ENCODE measurements at regions not wholly inside any gene's neighbourhood (a gene's known extent, or its start where the extent isn't known, plus 50 kb on each side); places are given as distances from the start of the nearest gene placed in this dataset.
"Not testable (repeated sequence)": the region's sequence is repeated elsewhere in the genome, so short reads cannot be mapped to it uniquely, and the experiment has no call there.

GRCh38 chr11:13782390-13783075 lies 114.1 kb downstream of the FAR1 start:
- DNase-seq: no peak

- DNase-seq: no peak
These were observed 116.0 kb downstream of the FAR1 start for GRCh38 chr11:13784441-13784840.

GRCh38 chr11:13784855-13785254 lies 116.4 kb downstream of the FAR1 start:
- DNase-seq: peak; percentile 47

GRCh38 chr11:13786688-13787087 lies 118.2 kb downstream of the FAR1 start:
- peak; percentile 20 for DNase-seq

- not testable (repeated sequence) for DNase-seq
These were observed 129.1 kb downstream of the FAR1 start for GRCh38 chr11:13797616-13798015.

GRCh38 chr11:13800901-13801300 lies 132.4 kb downstream of the FAR1 start:
- DNase-seq: no peak

GRCh38 chr11:13818325-13818724 lies 144.2 kb upstream of the SPON1 start:
- no peak for DNase-seq

- no peak for DNase-seq
These were observed 135.8 kb upstream of the SPON1 start for GRCh38 chr11:13826505-13827278.

GRCh38 chr11:13831696-13832095 lies 130.8 kb upstream of the SPON1 start:
- peak; percentile 89 for DNase-seq

- no peak for DNase-seq
These were observed 128.1 kb upstream of the SPON1 start for GRCh38 chr11:13834463-13834862.

- DNase-seq: no peak
These were observed 125.9 kb upstream of the SPON1 start for GRCh38 chr11:13836666-13837065.

GRCh38 chr11:13837286-13837685 lies 125.2 kb upstream of the SPON1 start:
- DNase-seq: no peak

- DNase-seq: no peak
These were observed 121.1 kb upstream of the SPON1 start for GRCh38 chr11:13841393-13841792.

GRCh38 chr11:13848031-13848430 lies 114.5 kb upstream of the SPON1 start:
- no peak for DNase-seq

- DNase-seq: no peak
These were observed 112.1 kb upstream of the SPON1 start for GRCh38 chr11:13850231-13851005.

- no peak for DNase-seq
These were observed 110.8 kb upstream of the SPON1 start for GRCh38 chr11:13851691-13852090.

GRCh38 chr11:13852481-13852880 lies 110.0 kb upstream of the SPON1 start:
- DNase-seq: no peak

- peak; percentile 40 for DNase-seq
These were observed 104.7 kb upstream of the SPON1 start for GRCh38 chr11:13857828-13858227.

- DNase-seq: no peak
These were observed 102.6 kb upstream of the SPON1 start for GRCh38 chr11:13859892-13860291.

GRCh38 chr11:13861411-13861810 lies 101.1 kb upstream of the SPON1 start:
- DNase-seq: peak; percentile 59

GRCh38 chr11:13862845-13863392 lies 99.6 kb upstream of the SPON1 start:
- no peak for DNase-seq

- no peak for DNase-seq
These were observed 93.7 kb upstream of the SPON1 start for GRCh38 chr11:13868710-13869397.

- no peak for DNase-seq
These were observed 93.1 kb upstream of the SPON1 start for GRCh38 chr11:13869398-13869886.

Measured in NCI-H2029 treated with DMSO at 0.1 percent for 48 hours (cell line).